ENCODE measurements at regions not wholly inside any gene's neighbourhood (a gene's known extent, or its start where the extent isn't known, plus 50 kb on each side); places are given as distances from the start of the nearest gene placed in this dataset.

- Mint-ChIP-seq H3K27me3 (ENCODE audit: insufficient read depth, low read depth) (peaks cover 3% of the 10 kb centered on the region), H3K27ac (no peak overlapping the region), H3K36me3 (no peaks in the 10 kb centered on the region), H3K4me3 (no peak overlapping the region), H3K4me1 (no peaks in the 10 kb centered on the region), H3K9me3 (no peaks in the 10 kb centered on the region)
- no peak overlapping the region for H3K27ac ChIP-seq
- H3K27me3 ChIP-seq: no peaks in the 10 kb centered on the region
- no peak for DNase-seq (ENCODE audit: low spot score)
- H3K79me2 ChIP-seq (ENCODE audit: low read depth): no peaks in the 10 kb centered on the region
- no peak overlapping the region for H3K9ac ChIP-seq
- H4K20me1 ChIP-seq (ENCODE audit: low read depth): no peaks in the 10 kb centered on the region
- H3K4me2 ChIP-seq: no peak overlapping the region
- no peaks in the 10 kb centered on the region for H3K9me3 ChIP-seq (ENCODE audit: low read depth)
- TF ChIP-seq CTCF (IDR thresholded peaks at IDR 0.05): no peak
- TF ChIP-seq EZH2phosphoT487 (IDR thresholded peaks at IDR 0.05): no peak
- TF ChIP-seq EZH2 (IDR thresholded peaks at IDR 0.05): no peak
- H3K36me3 ChIP-seq: no peaks in the 10 kb centered on the region
- no peak overlapping the region for H2AFZ ChIP-seq (replicated peaks)
- no peaks in the 10 kb centered on the region for H3F3A ChIP-seq (ENCODE audit: low read depth)
- H3K4me3 ChIP-seq: no peak overlapping the region
- no peaks in the 10 kb centered on the region for H3K4me1 ChIP-seq
These were observed 498.1 kb upstream of the CPEB2 start for GRCh38 chr4:14504162-14504561.

- H3K9me3 Mint-ChIP-seq: no peaks in the 10 kb centered on the region
- no peak overlapping the region for H3K27ac Mint-ChIP-seq
- H3K4me3 Mint-ChIP-seq: no peak overlapping the region
- Histone ChIP-seq H3F3A (ENCODE audit: low read depth) (no peaks in the 10 kb centered on the region), H3K4me2 (no peak overlapping the region), H3K4me3 (no peak overlapping the region), H3K79me2 (ENCODE audit: low read depth) (no peaks in the 10 kb centered on the region), H3K4me1 (peaks cover 7% of the 10 kb centered on the region), H3K9me3 (ENCODE audit: low read depth) (no peaks in the 10 kb centered on the region), H3K36me3 (no peaks in the 10 kb centered on the region), H3K27ac (no peak overlapping the region), H2AFZ (replicated peaks) (no peak overlapping the region), H3K27me3 (no peaks in the 10 kb centered on the region), H3K9ac (no peak overlapping the region), H4K20me1 (ENCODE audit: low read depth) (no peaks in the 10 kb centered on the region)
- H3K36me3 Mint-ChIP-seq: no peaks in the 10 kb centered on the region
- TF ChIP-seq CTCF (IDR thresholded peaks at IDR 0.05): no peak
- no peak for TF ChIP-seq EZH2 (IDR thresholded peaks at IDR 0.05)
- no peak for TF ChIP-seq EZH2phosphoT487 (IDR thresholded peaks at IDR 0.05)
- peaks cover 2% of the 10 kb centered on the region for H3K4me1 Mint-ChIP-seq
- H3K27me3 Mint-ChIP-seq (ENCODE audit: insufficient read depth, low read depth): no peaks in the 10 kb centered on the region
- DNase-seq (ENCODE audit: low spot score): no peak
These were observed 488.8 kb upstream of the CPEB2 start for GRCh38 chr4:14513471-14513870.

GRCh38 chr4:14515556-14515955 lies 486.7 kb upstream of the CPEB2 start:
- Mint-ChIP-seq H3K4me3 (no peak overlapping the region), H3K27ac (no peak overlapping the region), H3K9me3 (no peaks in the 10 kb centered on the region), H3K27me3 (ENCODE audit: insufficient read depth, low read depth) (no peaks in the 10 kb centered on the region), H3K36me3 (no peaks in the 10 kb centered on the region), H3K4me1 (peaks cover 9% of the 10 kb centered on the region)
- Histone ChIP-seq H3K9me3 (ENCODE audit: low read depth) (no peaks in the 10 kb centered on the region), H3K79me2 (ENCODE audit: low read depth) (no peaks in the 10 kb centered on the region), H3F3A (ENCODE audit: low read depth) (no peaks in the 10 kb centered on the region), H3K4me2 (no peak overlapping the region), H4K20me1 (ENCODE audit: low read depth) (no peaks in the 10 kb centered on the region), H2AFZ (replicated peaks) (no peak overlapping the region), H3K27me3 (no peaks in the 10 kb centered on the region), H3K36me3 (no peaks in the 10 kb centered on the region), H3K27ac (no peak overlapping the region), H3K4me1 (peaks cover 10% of the 10 kb centered on the region), H3K4me3 (no peak overlapping the region), H3K9ac (no peak overlapping the region)
- TF ChIP-seq CTCF (IDR thresholded peaks at IDR 0.05): no peak
- no peak for TF ChIP-seq EZH2 (IDR thresholded peaks at IDR 0.05)
- no peak for TF ChIP-seq EZH2phosphoT487 (IDR thresholded peaks at IDR 0.05)
- DNase-seq (ENCODE audit: low spot score): no peak
